ENCODE measurements at regions not wholly inside any gene's neighbourhood (a gene's known extent, or its start where the extent isn't known, plus 50 kb on each side); places are given as distances from the start of the nearest gene placed in this dataset.

DNA sequence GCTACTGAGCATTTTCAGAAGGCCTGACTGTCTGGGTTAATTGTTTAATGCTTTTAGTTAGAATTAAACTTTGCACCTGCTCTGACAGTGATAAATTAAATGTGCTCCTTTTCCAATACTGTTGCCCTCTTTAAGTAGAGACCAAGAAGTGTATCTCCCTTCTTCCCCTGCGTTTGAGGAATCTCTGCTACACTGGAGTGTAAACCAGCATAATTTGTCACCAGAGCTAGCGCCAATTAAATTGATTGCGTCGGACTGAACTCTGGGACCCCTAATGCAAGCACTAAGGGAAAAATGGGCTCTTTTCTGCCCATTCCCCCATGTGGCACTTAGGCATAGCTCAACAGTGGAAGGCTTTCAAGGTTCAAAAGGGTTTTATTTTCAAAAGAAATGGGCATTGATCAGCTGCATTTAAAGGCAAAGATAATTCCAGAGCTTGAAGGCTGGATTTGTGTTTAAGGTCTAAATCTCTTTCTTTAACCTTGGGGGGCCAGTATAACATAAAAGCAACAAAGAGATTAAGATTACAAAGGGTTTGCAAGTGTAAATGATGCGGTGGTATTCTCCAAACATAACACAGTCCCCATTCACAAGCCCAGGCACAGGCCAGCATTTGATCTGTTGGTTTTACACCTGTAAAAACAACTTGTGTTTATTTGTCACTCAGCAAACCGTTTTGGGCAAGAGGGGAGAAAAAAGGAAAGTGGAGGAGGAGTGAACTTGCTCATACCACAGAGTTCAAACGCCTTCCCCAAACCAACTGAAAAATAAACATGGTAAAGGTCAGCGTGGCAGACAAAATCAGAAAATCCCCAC, 427.6 kb downstream of the BCL11A start:
- peak overlapping the region; percentile 66 for H2AFZ ChIP-seq (ENCODE audit: low read depth, low read length)
- no peaks in the 10 kb centered on the region for H3K79me2 ChIP-seq (ENCODE audit: insufficient read depth, low read length)
- H3K27me3 ChIP-seq (ENCODE audit: insufficient read depth, low read length, poor library complexity), result no peaks in the 10 kb centered on the region
- ATAC-seq (ENCODE audit: insufficient read depth, low read depth), result peak; percentile 50
- no peaks in the 10 kb centered on the region for H3K36me3 ChIP-seq (ENCODE audit: insufficient read depth, low read length)
- H3K9me3 ChIP-seq (ENCODE audit: insufficient read depth, low read length, severe bottlenecking), result peaks cover 10% of the 10 kb centered on the region
- H3K4me3 ChIP-seq (ENCODE audit: low read depth in 1 of 2, low read length in 2 of 2), result no peak overlapping the region
- H3K9ac ChIP-seq (ENCODE audit: low read depth, low read length), result peak overlapping the region; percentile 14; the same call in 1 of the 2 replicates
- no peak for TF ChIP-seq EZH2 (IDR thresholded peaks at IDR 0.05; ENCODE audit: borderline replicate concordance, low read depth, low read length, severe bottlenecking)
- TF ChIP-seq, protein P1, sequence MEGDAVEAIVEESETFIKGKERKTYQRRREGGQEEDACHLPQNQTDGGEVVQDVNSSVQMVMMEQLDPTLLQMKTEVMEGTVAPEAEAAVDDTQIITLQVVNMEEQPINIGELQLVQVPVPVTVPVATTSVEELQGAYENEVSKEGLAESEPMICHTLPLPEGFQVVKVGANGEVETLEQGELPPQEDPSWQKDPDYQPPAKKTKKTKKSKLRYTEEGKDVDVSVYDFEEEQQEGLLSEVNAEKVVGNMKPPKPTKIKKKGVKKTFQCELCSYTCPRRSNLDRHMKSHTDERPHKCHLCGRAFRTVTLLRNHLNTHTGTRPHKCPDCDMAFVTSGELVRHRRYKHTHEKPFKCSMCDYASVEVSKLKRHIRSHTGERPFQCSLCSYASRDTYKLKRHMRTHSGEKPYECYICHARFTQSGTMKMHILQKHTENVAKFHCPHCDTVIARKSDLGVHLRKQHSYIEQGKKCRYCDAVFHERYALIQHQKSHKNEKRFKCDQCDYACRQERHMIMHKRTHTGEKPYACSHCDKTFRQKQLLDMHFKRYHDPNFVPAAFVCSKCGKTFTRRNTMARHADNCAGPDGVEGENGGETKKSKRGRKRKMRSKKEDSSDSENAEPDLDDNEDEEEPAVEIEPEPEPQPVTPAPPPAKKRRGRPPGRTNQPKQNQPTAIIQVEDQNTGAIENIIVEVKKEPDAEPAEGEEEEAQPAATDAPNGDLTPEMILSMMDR (IDR thresholded peaks at IDR 0.05; ENCODE audit: borderline replicate concordance, extremely low read depth, low read length, poor library complexity, severe bottlenecking), result no peak
- peak; percentile 24 for DNase-seq
- H3K4me1 ChIP-seq (ENCODE audit: insufficient read depth, low read length), result peaks cover 32% of the 10 kb centered on the region
- H3K27ac ChIP-seq (ENCODE audit: low read length), result peak overlapping the region; percentile 70
- H4K20me1 ChIP-seq (ENCODE audit: insufficient read depth, low read length), result no peaks in the 10 kb centered on the region
- H3K4me2 ChIP-seq (ENCODE audit: insufficient read depth, low read length), result no peak overlapping the region

DNA sequence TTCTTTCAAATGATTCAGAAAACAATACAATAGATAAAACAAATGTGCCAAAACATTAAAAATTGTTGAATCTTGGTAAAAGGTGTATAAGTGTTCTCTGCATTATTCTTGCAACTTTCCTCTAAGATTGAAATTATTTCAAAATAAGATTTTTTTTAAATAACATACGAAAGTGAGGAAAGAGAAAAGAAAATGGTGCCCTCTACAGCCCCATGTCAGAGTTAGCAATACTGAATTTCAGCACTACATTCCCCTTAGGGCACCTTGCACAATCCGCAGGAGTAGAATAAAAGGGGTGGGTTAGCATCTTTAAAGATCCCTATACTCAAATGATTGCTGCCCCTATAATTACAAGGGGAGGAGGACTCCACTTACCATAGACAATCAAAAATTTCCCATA, 433.7 kb downstream of the BCL11A start:
- no peak for DNase-seq
- H3K36me3 ChIP-seq (ENCODE audit: insufficient read depth, low read length), result no peaks in the 10 kb centered on the region
- TF ChIP-seq, protein P1 (IDR thresholded peaks at IDR 0.05; ENCODE audit: borderline replicate concordance, extremely low read depth, low read length, poor library complexity, severe bottlenecking), result peak; percentile 32
- TF ChIP-seq EZH2 (IDR thresholded peaks at IDR 0.05; ENCODE audit: borderline replicate concordance, low read depth, low read length, severe bottlenecking), result no peak
- no peak overlapping the region for H3K27ac ChIP-seq (ENCODE audit: low read length)
- no peaks in the 10 kb centered on the region for H3K79me2 ChIP-seq (ENCODE audit: insufficient read depth, low read length)
- H3K4me3 ChIP-seq (ENCODE audit: low read depth in 1 of 2, low read length in 2 of 2), result no peak overlapping the region
- H3K4me1 ChIP-seq (ENCODE audit: insufficient read depth, low read length), result peaks cover 21% of the 10 kb centered on the region
- no peak for ATAC-seq (ENCODE audit: insufficient read depth, low read depth)
- H2AFZ ChIP-seq (ENCODE audit: low read depth, low read length), result no peak overlapping the region
- H4K20me1 ChIP-seq (ENCODE audit: insufficient read depth, low read length), result no peaks in the 10 kb centered on the region
- H3K27me3 ChIP-seq (ENCODE audit: insufficient read depth, low read length, poor library complexity), result no peaks in the 10 kb centered on the region
- H3K4me2 ChIP-seq (ENCODE audit: insufficient read depth, low read length), result no peak overlapping the region
- H3K9ac ChIP-seq (ENCODE audit: low read depth, low read length), result no peak overlapping the region
- peaks cover 18% of the 10 kb centered on the region for H3K9me3 ChIP-seq (ENCODE audit: insufficient read depth, low read length, severe bottlenecking)

DNA sequence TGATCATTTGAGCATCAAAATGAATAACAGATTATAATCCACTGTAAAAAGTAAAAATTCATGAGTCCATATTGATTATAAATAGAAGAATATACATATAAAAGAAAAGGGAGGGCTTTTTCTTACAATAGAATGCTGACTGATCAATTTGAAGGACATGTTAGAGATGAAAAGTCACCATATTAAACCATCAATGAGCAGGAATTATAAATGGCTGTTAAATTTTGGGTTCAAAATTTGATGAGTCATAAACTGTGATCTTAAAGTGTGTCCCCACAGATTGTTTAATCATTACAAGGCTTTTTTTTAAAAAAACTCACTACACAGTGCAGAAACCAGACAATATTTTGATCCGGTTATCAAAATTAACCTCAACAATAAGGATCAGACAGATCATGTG, 434.5 kb downstream of the BCL11A start:
- Histone ChIP-seq H3K9ac (ENCODE audit: low read depth, low read length) (no peak overlapping the region), H3K79me2 (ENCODE audit: insufficient read depth, low read length) (no peaks in the 10 kb centered on the region), H3K4me1 (ENCODE audit: insufficient read depth, low read length) (peaks cover 22% of the 10 kb centered on the region), H3K4me2 (ENCODE audit: insufficient read depth, low read length) (no peak overlapping the region), H3K27ac (ENCODE audit: low read length) (no peak overlapping the region), H3K4me3 (ENCODE audit: low read depth in 1 of 2, low read length in 2 of 2) (no peak overlapping the region), H3K36me3 (ENCODE audit: insufficient read depth, low read length) (no peaks in the 10 kb centered on the region), H3K27me3 (ENCODE audit: insufficient read depth, low read length, poor library complexity) (no peaks in the 10 kb centered on the region), H4K20me1 (ENCODE audit: insufficient read depth, low read length) (no peaks in the 10 kb centered on the region), H3K9me3 (ENCODE audit: insufficient read depth, low read length, severe bottlenecking) (peaks cover 18% of the 10 kb centered on the region), H2AFZ (ENCODE audit: low read depth, low read length) (no peak overlapping the region)
- DNase-seq (no peak), ATAC-seq (ENCODE audit: insufficient read depth, low read depth) (no peak)
- TF ChIP-seq EZH2 (IDR thresholded peaks at IDR 0.05; ENCODE audit: borderline replicate concordance, low read depth, low read length, severe bottlenecking), result no peak
- TF ChIP-seq, protein P1 (IDR thresholded peaks at IDR 0.05; ENCODE audit: borderline replicate concordance, extremely low read depth, low read length, poor library complexity, severe bottlenecking), result no peak
